WTC11 (cell line): ENCODE measurements at regions not wholly inside any gene's neighbourhood (a gene's known extent, or its start where the extent isn't known, plus 50 kb on each side); places are given as distances from the start of the nearest gene placed in this dataset.

Experiments
- ATAC-seq: fragments of 200-7000 bp; cut with Tn5 transposase; 2 replicates; pipeline ENCODE4 v1.10.0; 2021; ENCODE audit warnings: mild to moderate bottlenecking, moderate library complexity
- CTCF ChIA-PET: fragments of 300-600 bp; sonication (Branson Sonifier 250); formaldehyde crosslinking; loops from one replicate; lab custom pipeline; 2021; ENCODE audit warnings: antibody characterized with exemption; lab: Charles Lee
- POLR2A ChIA-PET: fragments of 350-600 bp; sonication (Branson Sonifier 250); formaldehyde crosslinking; loops from one replicate; lab custom pipeline; 2021; ENCODE audit warnings: antibody characterized with exemption; lab: Charles Lee
- DNase-seq: peaks from one replicate; pipeline ENCODE4 v3.0.0; 2021; ENCODE audit warnings: low spot score
- H3K27ac Mint-ChIP-seq: 2 replicates; pipeline ENCODE4 v1.8.0; 2021; ENCODE audit warnings: mixed read lengths
- H3K27me3 Mint-ChIP-seq: 2 replicates; pipeline ENCODE4 v1.8.0; 2021; ENCODE audit warnings: low read depth, mild to moderate bottlenecking, moderate library complexity, mixed read lengths
- H3K36me3 Mint-ChIP-seq: 2 replicates; pipeline ENCODE4 v1.8.0; 2021; ENCODE audit warnings: mixed read lengths
- H3K4me1 Mint-ChIP-seq: 2 replicates; pipeline ENCODE4 v1.8.0; 2022; ENCODE audit warnings: mixed read lengths
- H3K4me3 Mint-ChIP-seq: 2 replicates; pipeline ENCODE4 v1.8.0; 2021; ENCODE audit warnings: mild to moderate bottlenecking, moderate library complexity, mixed read lengths
- H3K9me3 Mint-ChIP-seq: 2 replicates; pipeline ENCODE4 v1.8.0; 2021; ENCODE audit warnings: mixed read lengths
- ATF1 ChIP-seq: sonication (generic); formaldehyde crosslinking; IDR thresholded peaks from 2 replicates; pipeline ENCODE4 v1.8.1; 2023; ENCODE audit warnings: mild to moderate bottlenecking, moderate library complexity, missing genetic modification reagents
- CTCF ChIP-seq: fragments of 200-600 bp; IDR thresholded peaks from 2 replicates; pipeline ENCODE4 v1.8.0; 2022; ENCODE audit warnings: antibody characterized with exemption
- ESRRA ChIP-seq: sonication (generic); formaldehyde crosslinking; IDR thresholded peaks from 2 replicates; pipeline ENCODE4 v1.8.1; 2022; ENCODE audit warnings: mild to moderate bottlenecking, missing genetic modification reagents, borderline replicate concordance
- IRF2 ChIP-seq: sonication (generic); formaldehyde crosslinking; IDR thresholded peaks from 2 replicates; pipeline ENCODE4 v1.8.0; 2022; ENCODE audit warnings: low read depth, missing genetic modification reagents, borderline replicate concordance
- NFATC4 ChIP-seq: fragments of 250-450 bp; sonication (Bioruptor Pico); IDR thresholded peaks from 2 replicates; pipeline ENCODE4 v1.9.0; 2021; ENCODE audit warnings: mild to moderate bottlenecking
- RELA ChIP-seq: sonication (generic); formaldehyde crosslinking; IDR thresholded peaks from 2 replicates; pipeline ENCODE4 v1.8.1; 2022; ENCODE audit warnings: missing genetic modification reagents, mild to moderate bottlenecking, borderline replicate concordance
- SMAD3 ChIP-seq: sonication (generic); formaldehyde crosslinking; IDR thresholded peaks from 2 replicates; pipeline ENCODE4 v1.8.0; 2022; ENCODE audit warnings: missing genetic modification reagents, mild to moderate bottlenecking, borderline replicate concordance
- TCF7 ChIP-seq: sonication (generic); formaldehyde crosslinking; IDR thresholded peaks from 2 replicates; pipeline ENCODE4 v1.8.0; 2022; ENCODE audit warnings: mild to moderate bottlenecking, low read depth, missing genetic modification reagents, moderate library complexity
- USF2 ChIP-seq: sonication (generic); formaldehyde crosslinking; IDR thresholded peaks from 2 replicates; pipeline ENCODE4 v1.8.1; 2023; ENCODE audit warnings: mild to moderate bottlenecking, missing genetic modification reagents, moderate library complexity
- ZBTB43 ChIP-seq: sonication (generic); formaldehyde crosslinking; IDR thresholded peaks from 2 replicates; pipeline ENCODE4 v1.8.1; 2023; ENCODE audit warnings: mild to moderate bottlenecking, missing genetic modification reagents
- ZNF121 ChIP-seq: sonication (generic); formaldehyde crosslinking; IDR thresholded peaks from 2 replicates; pipeline ENCODE4 v1.8.0; 2023; ENCODE audit warnings: missing genetic modification reagents
- ZNF219 ChIP-seq: sonication (generic); formaldehyde crosslinking; IDR thresholded peaks from 2 replicates; pipeline ENCODE4 v1.8.0; 2023; ENCODE audit warnings: missing genetic modification reagents, mild to moderate bottlenecking, borderline replicate concordance
- ZNF263 ChIP-seq: sonication (generic); formaldehyde crosslinking; IDR thresholded peaks from 2 replicates; pipeline ENCODE4 v1.8.1; 2022; ENCODE audit warnings: low read depth, mild to moderate bottlenecking, moderate library complexity, missing genetic modification reagents
- ZNF671 ChIP-seq: fragments of 250-450 bp; sonication (Bioruptor Pico); IDR thresholded peaks from 2 replicates; pipeline ENCODE4 v1.8.0; 2021; ENCODE audit warnings: mild to moderate bottlenecking
- ZSCAN18 ChIP-seq: fragments of 250-450 bp; sonication (Bioruptor Pico); IDR thresholded peaks from 2 replicates; pipeline ENCODE4 v2.1.2; 2022; ENCODE audit warnings: mild to moderate bottlenecking, moderate library complexity
- TF ChIP-seq, protein P1 (sequence below): sonication (generic); formaldehyde crosslinking; IDR thresholded peaks from 2 replicates; pipeline ENCODE4 v1.8.1; 2023; ENCODE audit warnings: mild to moderate bottlenecking, missing genetic modification reagents, borderline replicate concordance
- TF ChIP-seq, protein P2 (sequence below): sonication (generic); formaldehyde crosslinking; IDR thresholded peaks from 2 replicates; pipeline ENCODE4 v1.8.1; 2022; ENCODE audit warnings: mild to moderate bottlenecking, moderate library complexity, missing genetic modification reagents
- TF ChIP-seq, protein P3 (sequence below): sonication (generic); formaldehyde crosslinking; IDR thresholded peaks from 2 replicates; pipeline ENCODE4 v1.8.0; 2022; ENCODE audit warnings: mild to moderate bottlenecking, missing genetic modification reagents
- TF ChIP-seq, protein P4 (sequence below): sonication (generic); formaldehyde crosslinking; IDR thresholded peaks from 2 replicates; pipeline ENCODE4 v1.8.1; 2023; ENCODE audit warnings: mild to moderate bottlenecking, moderate library complexity, missing genetic modification reagents
- TF ChIP-seq, protein P5 (sequence below): sonication (generic); formaldehyde crosslinking; conservative IDR thresholded peaks from 2 replicates; pipeline ENCODE4 v1.8.1; 2022; ENCODE audit warnings: mild to moderate bottlenecking, missing genetic modification reagents

DNA sequence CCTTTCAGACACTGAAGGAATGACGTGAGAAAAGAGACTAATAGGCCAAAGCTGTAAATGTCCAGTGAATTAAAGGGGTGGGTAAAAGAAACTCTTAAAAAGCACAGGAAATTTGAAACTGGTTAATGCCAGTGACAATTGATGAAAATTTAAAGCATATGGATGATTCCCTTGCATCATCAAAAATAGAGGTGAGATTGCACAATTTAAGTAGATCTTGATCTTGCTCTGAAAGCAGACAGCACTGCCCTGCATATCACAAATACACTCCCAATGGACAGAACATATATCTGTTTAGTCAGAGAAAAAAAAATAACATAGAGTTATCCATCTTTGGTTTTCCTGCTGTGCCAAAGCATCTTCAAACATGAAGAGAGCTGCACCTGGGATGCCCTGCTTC lies 86.7 kb upstream of the UBE2E3 start:
- no peak overlapping the region for H3K27ac Mint-ChIP-seq
- TF ChIP-seq, protein P1, sequence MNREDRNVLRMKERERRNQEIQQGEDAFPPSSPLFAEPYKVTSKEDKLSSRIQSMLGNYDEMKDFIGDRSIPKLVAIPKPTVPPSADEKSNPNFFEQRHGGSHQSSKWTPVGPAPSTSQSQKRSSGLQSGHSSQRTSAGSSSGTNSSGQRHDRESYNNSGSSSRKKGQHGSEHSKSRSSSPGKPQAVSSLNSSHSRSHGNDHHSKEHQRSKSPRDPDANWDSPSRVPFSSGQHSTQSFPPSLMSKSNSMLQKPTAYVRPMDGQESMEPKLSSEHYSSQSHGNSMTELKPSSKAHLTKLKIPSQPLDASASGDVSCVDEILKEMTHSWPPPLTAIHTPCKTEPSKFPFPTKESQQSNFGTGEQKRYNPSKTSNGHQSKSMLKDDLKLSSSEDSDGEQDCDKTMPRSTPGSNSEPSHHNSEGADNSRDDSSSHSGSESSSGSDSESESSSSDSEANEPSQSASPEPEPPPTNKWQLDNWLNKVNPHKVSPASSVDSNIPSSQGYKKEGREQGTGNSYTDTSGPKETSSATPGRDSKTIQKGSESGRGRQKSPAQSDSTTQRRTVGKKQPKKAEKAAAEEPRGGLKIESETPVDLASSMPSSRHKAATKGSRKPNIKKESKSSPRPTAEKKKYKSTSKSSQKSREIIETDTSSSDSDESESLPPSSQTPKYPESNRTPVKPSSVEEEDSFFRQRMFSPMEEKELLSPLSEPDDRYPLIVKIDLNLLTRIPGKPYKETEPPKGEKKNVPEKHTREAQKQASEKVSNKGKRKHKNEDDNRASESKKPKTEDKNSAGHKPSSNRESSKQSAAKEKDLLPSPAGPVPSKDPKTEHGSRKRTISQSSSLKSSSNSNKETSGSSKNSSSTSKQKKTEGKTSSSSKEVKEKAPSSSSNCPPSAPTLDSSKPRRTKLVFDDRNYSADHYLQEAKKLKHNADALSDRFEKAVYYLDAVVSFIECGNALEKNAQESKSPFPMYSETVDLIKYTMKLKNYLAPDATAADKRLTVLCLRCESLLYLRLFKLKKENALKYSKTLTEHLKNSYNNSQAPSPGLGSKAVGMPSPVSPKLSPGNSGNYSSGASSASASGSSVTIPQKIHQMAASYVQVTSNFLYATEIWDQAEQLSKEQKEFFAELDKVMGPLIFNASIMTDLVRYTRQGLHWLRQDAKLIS (CRISPR knock-in tag) = no peak
- TF ChIP-seq, protein P2, sequence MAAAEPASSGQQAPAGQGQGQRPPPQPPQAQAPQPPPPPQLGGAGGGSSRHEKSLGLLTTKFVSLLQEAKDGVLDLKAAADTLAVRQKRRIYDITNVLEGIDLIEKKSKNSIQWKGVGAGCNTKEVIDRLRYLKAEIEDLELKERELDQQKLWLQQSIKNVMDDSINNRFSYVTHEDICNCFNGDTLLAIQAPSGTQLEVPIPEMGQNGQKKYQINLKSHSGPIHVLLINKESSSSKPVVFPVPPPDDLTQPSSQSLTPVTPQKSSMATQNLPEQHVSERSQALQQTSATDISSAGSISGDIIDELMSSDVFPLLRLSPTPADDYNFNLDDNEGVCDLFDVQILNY (CRISPR knock-in tag) = no peak
- TF ChIP-seq, protein P3, sequence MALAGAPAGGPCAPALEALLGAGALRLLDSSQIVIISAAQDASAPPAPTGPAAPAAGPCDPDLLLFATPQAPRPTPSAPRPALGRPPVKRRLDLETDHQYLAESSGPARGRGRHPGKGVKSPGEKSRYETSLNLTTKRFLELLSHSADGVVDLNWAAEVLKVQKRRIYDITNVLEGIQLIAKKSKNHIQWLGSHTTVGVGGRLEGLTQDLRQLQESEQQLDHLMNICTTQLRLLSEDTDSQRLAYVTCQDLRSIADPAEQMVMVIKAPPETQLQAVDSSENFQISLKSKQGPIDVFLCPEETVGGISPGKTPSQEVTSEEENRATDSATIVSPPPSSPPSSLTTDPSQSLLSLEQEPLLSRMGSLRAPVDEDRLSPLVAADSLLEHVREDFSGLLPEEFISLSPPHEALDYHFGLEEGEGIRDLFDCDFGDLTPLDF (CRISPR knock-in tag) = no peak
- no peak for TF ChIP-seq ZNF121 (CRISPR knock-in tag)
- TF ChIP-seq ZSCAN18 (CRISPR knock-in tag) = no peak
- DNase-seq (no peak), ATAC-seq (no peak)
- ChIA-PET POLR2A (no interaction called here), CTCF (no interaction called here)
- H3K27me3 Mint-ChIP-seq = no peaks in the 10 kb centered on the region
- no peak overlapping the region for H3K4me3 Mint-ChIP-seq
- no peaks in the 10 kb centered on the region for H3K36me3 Mint-ChIP-seq
- peaks cover 3% of the 10 kb centered on the region; the same call in 1 of the 2 replicates for H3K4me1 Mint-ChIP-seq
- H3K9me3 Mint-ChIP-seq = no peaks in the 10 kb centered on the region

DNA sequence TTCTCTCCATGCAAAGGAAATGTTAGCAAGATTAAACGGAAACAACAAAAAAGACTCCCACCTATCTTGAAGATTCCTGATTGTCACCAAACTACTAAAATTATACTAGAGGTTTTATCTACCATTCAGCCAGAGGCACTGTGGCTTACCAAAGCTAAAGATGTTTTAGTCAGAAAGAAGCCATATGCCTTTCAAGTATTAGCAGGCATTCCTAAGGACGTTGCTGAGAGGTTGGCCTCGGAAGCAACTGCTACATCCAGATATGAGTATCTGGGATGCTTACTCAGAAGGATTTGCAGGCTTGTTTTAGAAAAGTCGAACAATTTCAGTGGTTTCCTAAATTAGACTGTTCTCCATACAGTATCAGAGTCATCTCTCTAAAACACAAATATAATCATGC lies 88.3 kb upstream of the UBE2E3 start:
- no peak for ATAC-seq
- Mint-ChIP-seq H3K4me3 (no peak overlapping the region), H3K36me3 (no peaks in the 10 kb centered on the region), H3K4me1 (peaks cover 3% of the 10 kb centered on the region; the same call in 1 of the 2 replicates), H3K27me3 (no peaks in the 10 kb centered on the region), H3K27ac (no peak overlapping the region), H3K9me3 (no peaks in the 10 kb centered on the region)
- DNase-seq = no peak
- POLR2A ChIA-PET = no interaction called here
- CTCF ChIA-PET = no interaction called here
- TF ChIP-seq CTCF = no peak
- no peak for TF ChIP-seq ZNF671
- no peak for TF ChIP-seq NFATC4 (CRISPR knock-in tag)
- TF ChIP-seq ZNF263 (CRISPR knock-in tag) = no peak
- no peak for TF ChIP-seq USF2 (CRISPR knock-in tag)
- no peak for TF ChIP-seq IRF2 (CRISPR knock-in tag)
- no peak for TF ChIP-seq ATF1 (CRISPR knock-in tag)
- TF ChIP-seq TCF7 (CRISPR knock-in tag) = no peak
- TF ChIP-seq ESRRA (CRISPR knock-in tag) = no peak
- no peak for TF ChIP-seq ZBTB43
- TF ChIP-seq ZNF219 (CRISPR knock-in tag) = no peak
- TF ChIP-seq, protein P4, sequence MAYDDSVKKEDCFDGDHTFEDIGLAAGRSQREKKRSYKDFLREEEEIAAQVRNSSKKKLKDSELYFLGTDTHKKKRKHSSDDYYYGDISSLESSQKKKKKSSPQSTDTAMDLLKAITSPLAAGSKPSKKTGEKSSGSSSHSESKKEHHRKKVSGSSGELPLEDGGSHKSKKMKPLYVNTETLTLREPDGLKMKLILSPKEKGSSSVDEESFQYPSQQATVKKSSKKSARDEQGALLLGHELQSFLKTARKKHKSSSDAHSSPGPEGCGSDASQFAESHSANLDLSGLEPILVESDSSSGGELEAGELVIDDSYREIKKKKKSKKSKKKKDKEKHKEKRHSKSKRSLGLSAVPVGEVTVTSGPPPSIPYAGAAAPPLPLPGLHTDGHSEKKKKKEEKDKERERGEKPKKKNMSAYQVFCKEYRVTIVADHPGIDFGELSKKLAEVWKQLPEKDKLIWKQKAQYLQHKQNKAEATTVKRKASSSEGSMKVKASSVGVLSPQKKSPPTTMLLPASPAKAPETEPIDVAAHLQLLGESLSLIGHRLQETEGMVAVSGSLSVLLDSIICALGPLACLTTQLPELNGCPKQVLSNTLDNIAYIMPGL (CRISPR knock-in tag) = no peak
- TF ChIP-seq, protein P5, sequence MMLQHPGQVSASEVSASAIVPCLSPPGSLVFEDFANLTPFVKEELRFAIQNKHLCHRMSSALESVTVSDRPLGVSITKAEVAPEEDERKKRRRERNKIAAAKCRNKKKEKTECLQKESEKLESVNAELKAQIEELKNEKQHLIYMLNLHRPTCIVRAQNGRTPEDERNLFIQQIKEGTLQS = no peak
- no peak for TF ChIP-seq SMAD3
- TF ChIP-seq RELA = no peak
